HUES6 (cell line): ENCODE measurements at regions not wholly inside any gene's neighbourhood (a gene's known extent, or its start where the extent isn't known, plus 50 kb on each side); places are given as distances from the start of the nearest gene placed in this dataset.

Experiments used
- H3K27ac ChIP-seq: 2 replicates; pipeline ENCODE4 v1.7.0; 2013; ENCODE audit warnings: low read depth, mild to moderate bottlenecking, low read length, inconsistent platforms
- H3K27me3 ChIP-seq: 2 replicates; pipeline ENCODE4 v1.6.1; 2013; ENCODE audit warnings: low read length; ENCODE audit not compliant: control insufficient read depth, insufficient read depth
- H3K36me3 ChIP-seq: 2 replicates; pipeline ENCODE4 v1.6.1; 2013; ENCODE audit warnings: low read length; ENCODE audit not compliant: control insufficient read depth, insufficient read depth
- H3K4me1 ChIP-seq: 2 replicates; pipeline ENCODE4 v1.6.1; 2013; ENCODE audit warnings: low read length; ENCODE audit not compliant: control insufficient read depth, insufficient read depth
- H3K4me3 ChIP-seq: 2 replicates; pipeline ENCODE4 v1.5.1; 2013; ENCODE audit warnings: low read depth, low read length
- H3K9ac ChIP-seq: one replicate; pipeline ENCODE4 v1.6.1; 2013; ENCODE audit warnings: mild to moderate bottlenecking, low read length
- H3K9me3 ChIP-seq: 2 replicates; pipeline ENCODE4 v1.6.1; 2013; ENCODE audit warnings: low read depth, low read length; ENCODE audit not compliant: control insufficient read depth, insufficient read depth

- H3K27me3 ChIP-seq = no peaks in the 10 kb centered on the region
- no peak overlapping the region for H3K4me3 ChIP-seq
- H3K36me3 ChIP-seq = no peaks in the 10 kb centered on the region
- no peaks in the 10 kb centered on the region for H3K9me3 ChIP-seq
- no peak overlapping the region for H3K27ac ChIP-seq
- no peak overlapping the region for H3K9ac ChIP-seq
- 0 out of 2 replicates have a peak, but pooled peaks cover 4% of the 10 kb centered on the region for H3K4me1 ChIP-seq
Measured at GRCh38 chr9:28899267-28899666, 1326.0 kb upstream of the C9orf72 start.

GRCh38 chr9:28899926-28900325 lies 1326.6 kb upstream of the C9orf72 start:
- Histone ChIP-seq H3K27me3 (no peaks in the 10 kb centered on the region), H3K27ac (no peak overlapping the region), H3K4me1 (0 out of 2 replicates have a peak, but pooled peaks cover 4% of the 10 kb centered on the region), H3K9ac (no peak overlapping the region), H3K9me3 (no peaks in the 10 kb centered on the region), H3K36me3 (no peaks in the 10 kb centered on the region), H3K4me3 (no peak overlapping the region)

- no peaks in the 10 kb centered on the region for H3K27me3 ChIP-seq
- H3K9ac ChIP-seq = no peak overlapping the region
- no peak overlapping the region for H3K4me3 ChIP-seq
- H3K27ac ChIP-seq = no peak overlapping the region
- H3K36me3 ChIP-seq = no peaks in the 10 kb centered on the region
- 0 out of 2 replicates have a peak, but pooled peaks cover 4% of the 10 kb centered on the region for H3K4me1 ChIP-seq
- H3K9me3 ChIP-seq = no peaks in the 10 kb centered on the region
Measured at GRCh38 chr9:28900406-28900805, 1327.1 kb upstream of the C9orf72 start.

GRCh38 chr9:28909526-28909925 lies 1336.2 kb upstream of the C9orf72 start:
- Histone ChIP-seq H3K36me3 (no peaks in the 10 kb centered on the region), H3K9ac (no peak overlapping the region), H3K4me1 (no peaks in the 10 kb centered on the region), H3K9me3 (no peaks in the 10 kb centered on the region), H3K27ac (no peak overlapping the region), H3K27me3 (no peaks in the 10 kb centered on the region), H3K4me3 (no peak overlapping the region)

GRCh38 chr9:28912621-28913020 lies 1339.3 kb upstream of the C9orf72 start:
- no peaks in the 10 kb centered on the region for H3K27me3 ChIP-seq
- H3K27ac ChIP-seq = no peak overlapping the region
- H3K4me1 ChIP-seq = peaks cover 9% of the 10 kb centered on the region
- H3K36me3 ChIP-seq = no peaks in the 10 kb centered on the region
- no peak overlapping the region for H3K4me3 ChIP-seq
- H3K9me3 ChIP-seq = no peaks in the 10 kb centered on the region
- no peak overlapping the region for H3K9ac ChIP-seq

GRCh38 chr9:28915202-28915930 lies 1342.1 kb upstream of the C9orf72 start:
- Histone ChIP-seq H3K4me1 (peaks cover 9% of the 10 kb centered on the region), H3K9me3 (0 out of 2 replicates have a peak, but pooled peaks cover 5% of the 10 kb centered on the region), H3K36me3 (no peaks in the 10 kb centered on the region), H3K27ac (no peak overlapping the region), H3K4me3 (no peak overlapping the region), H3K9ac (no peak overlapping the region), H3K27me3 (no peaks in the 10 kb centered on the region)

GRCh38 chr9:28916348-28916747 lies 1343.1 kb upstream of the C9orf72 start:
- Histone ChIP-seq H3K4me1 (peaks cover 9% of the 10 kb centered on the region), H3K27me3 (no peaks in the 10 kb centered on the region), H3K4me3 (no peak overlapping the region), H3K27ac (no peak overlapping the region), H3K9ac (no peak overlapping the region), H3K9me3 (0 out of 2 replicates have a peak, but pooled peaks cover 5% of the 10 kb centered on the region), H3K36me3 (no peaks in the 10 kb centered on the region)

- Histone ChIP-seq H3K4me1 (peaks cover 6% of the 10 kb centered on the region), H3K27me3 (no peaks in the 10 kb centered on the region), H3K9me3 (0 out of 2 replicates have a peak, but pooled peaks cover 5% of the 10 kb centered on the region), H3K36me3 (no peaks in the 10 kb centered on the region), H3K27ac (no peak overlapping the region), H3K9ac (no peak overlapping the region), H3K4me3 (no peak overlapping the region)
Measured at GRCh38 chr9:28921857-28922500, 1348.7 kb upstream of the C9orf72 start.

GRCh38 chr9:28922891-28923290 lies 1349.6 kb upstream of the C9orf72 start:
- no peak overlapping the region for H3K9ac ChIP-seq
- no peaks in the 10 kb centered on the region for H3K27me3 ChIP-seq

GRCh38 chr9:28923351-28923750 lies 1350.1 kb upstream of the C9orf72 start:
- H3K27ac ChIP-seq = no peak overlapping the region

More at GRCh38 chr9:28922891-28923290, 1349.6 kb upstream of the C9orf72 start:
- H3K4me3 ChIP-seq = no peak overlapping the region
- no peak overlapping the region for H3K27ac ChIP-seq
- H3K9me3 ChIP-seq = 0 out of 2 replicates have a peak, but pooled peaks cover 4% of the 10 kb centered on the region
- H3K36me3 ChIP-seq = no peaks in the 10 kb centered on the region
- peaks cover 6% of the 10 kb centered on the region for H3K4me1 ChIP-seq

GRCh38 chr9:28925157-28925556 lies 1351.9 kb upstream of the C9orf72 start:
- Histone ChIP-seq H3K4me3 (no peak overlapping the region), H3K9me3 (no peaks in the 10 kb centered on the region), H3K36me3 (no peaks in the 10 kb centered on the region), H3K9ac (no peak overlapping the region), H3K27me3 (no peaks in the 10 kb centered on the region), H3K27ac (no peak overlapping the region), H3K4me1 (peaks cover 17% of the 10 kb centered on the region)

More at GRCh38 chr9:28923351-28923750, 1350.1 kb upstream of the C9orf72 start:
- Histone ChIP-seq H3K27me3 (no peaks in the 10 kb centered on the region), H3K4me1 (peaks cover 6% of the 10 kb centered on the region), H3K4me3 (no peak overlapping the region), H3K9me3 (no peaks in the 10 kb centered on the region), H3K36me3 (no peaks in the 10 kb centered on the region), H3K9ac (no peak overlapping the region)
